ENCODE measurements at regions not wholly inside any gene's neighbourhood (a gene's known extent, or its start where the extent isn't known, plus 50 kb on each side); places are given as distances from the start of the nearest gene placed in this dataset.

DNA sequence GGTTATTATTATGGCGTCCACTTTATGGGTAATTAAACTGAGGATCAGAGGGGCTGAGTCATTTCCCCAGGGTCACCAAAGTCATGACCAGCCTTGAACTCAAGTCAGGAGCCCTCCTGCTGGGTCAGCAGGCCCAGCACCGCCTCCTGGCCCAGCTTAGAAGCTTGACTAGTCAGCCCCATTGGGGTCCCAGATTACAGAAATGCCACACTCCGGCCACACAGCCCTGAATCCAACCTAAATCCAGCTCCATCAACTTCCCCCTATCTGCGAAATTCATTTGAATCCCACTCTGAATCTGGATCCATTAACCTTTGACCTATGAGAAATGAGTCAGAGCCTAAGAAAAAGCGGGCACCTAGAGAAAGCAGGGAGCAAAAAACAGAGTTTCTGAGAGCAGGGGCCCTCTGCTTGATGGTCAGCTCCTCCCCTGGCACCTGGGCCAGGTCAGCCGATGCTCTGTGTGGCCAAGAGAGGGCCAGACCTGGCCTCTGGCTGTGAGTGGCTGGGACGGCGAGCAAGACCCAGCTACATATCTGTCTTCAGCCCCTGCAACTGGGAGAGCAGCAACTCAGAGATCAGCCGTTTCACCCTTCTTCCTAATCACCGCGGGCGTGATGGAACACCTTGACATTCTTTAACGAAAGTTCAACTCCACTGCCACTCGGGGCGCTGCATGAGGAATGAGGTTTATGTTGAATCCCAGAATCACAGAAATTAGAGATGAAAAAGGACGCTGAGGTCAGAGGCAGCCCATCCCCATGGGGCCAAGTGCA lies 196.1 kb downstream of the TRIM29 start:
- Histone ChIP-seq H4K8ac (replicated peaks; ENCODE audit: insufficient read length, low read depth, low read length) (no peak overlapping the region), H2AK5ac (ENCODE audit: insufficient read length, low read length) (no peak overlapping the region), H3K23ac (ENCODE audit: insufficient read length, low read depth, low read length) (no peak overlapping the region), H3K27me3 (ENCODE audit: insufficient read depth, low read length) (no peaks in the 10 kb centered on the region), H3K14ac (ENCODE audit: insufficient read depth, low read length) (no peak overlapping the region), H3K4me1 (ENCODE audit: insufficient read depth, low read length) (peaks cover 6% of the 10 kb centered on the region; the same call in 1 of the 2 replicates), H3K9me3 (ENCODE audit: control insufficient read depth, low read depth, low read length) (no peaks in the 10 kb centered on the region), H3T11ph (ENCODE audit: low read length) (no peak overlapping the region), H3K23me2 (ENCODE audit: insufficient read length, low read depth, low read length, poor library complexity, severe bottlenecking) (no peaks in the 10 kb centered on the region), H4K20me1 (ENCODE audit: control insufficient read depth, insufficient read depth, insufficient read length) (no peaks in the 10 kb centered on the region), H2BK15ac (ENCODE audit: low read depth, low read length) (no peak overlapping the region), H4K91ac (ENCODE audit: insufficient read length, low read depth, low read length) (no peak overlapping the region), H2AFZ (ENCODE audit: low read length) (no peak overlapping the region), H3K79me1 (ENCODE audit: insufficient read depth, low read depth, low read length, poor library complexity, severe bottlenecking) (no peaks in the 10 kb centered on the region), H3K79me2 (ENCODE audit: insufficient read depth, low read length) (no peaks in the 10 kb centered on the region), H3K56ac (ENCODE audit: insufficient read length, low read depth, low read length) (no peak overlapping the region), H2BK20ac (ENCODE audit: low read depth, low read length, poor library complexity, severe bottlenecking) (no peak overlapping the region), H3K27ac (ENCODE audit: insufficient read length, low read depth, low read length) (no peak overlapping the region), H3K9ac (ENCODE audit: extremely low read depth, insufficient read length, low read length) (no peak overlapping the region), H3K18ac (ENCODE audit: insufficient read length, low read depth, low read length) (no peak overlapping the region), H2BK5ac (ENCODE audit: insufficient read length, low read length) (no peak overlapping the region), H2BK12ac (ENCODE audit: insufficient read length, low read depth, low read length) (no peak overlapping the region), H3K4ac (ENCODE audit: low read depth, low read length) (no peak overlapping the region), H3K4me2 (ENCODE audit: insufficient read depth, insufficient read length, low read length) (no peak overlapping the region), H4K5ac (ENCODE audit: insufficient read length, low read depth, low read length) (no peak overlapping the region), H2BK120ac (ENCODE audit: low read depth, low read length, poor library complexity, severe bottlenecking) (no peak overlapping the region)
- H3K9me3 Mint-ChIP-seq: no peaks in the 10 kb centered on the region
- no peaks in the 10 kb centered on the region for H3K36me3 Mint-ChIP-seq (ENCODE audit: insufficient read depth in 1 of 3, low read depth in 3 of 3)
- no peak overlapping the region for H3K4me3 Mint-ChIP-seq
- DNase-seq: peak; percentile 53
- no CpG with 5 or more reads among the region's 16 CpGs for WGBS (ENCODE audit: extremely low coverage, insufficient read length, low lambda C conversion rate)
- peaks cover 24% of the 10 kb centered on the region for H3K27me3 Mint-ChIP-seq (ENCODE audit: low read depth)
- peaks cover 24 to 35% of the 10 kb centered on the region in 2 experiments for H3K4me1 Mint-ChIP-seq
- TF ChIP-seq, protein P1, sequence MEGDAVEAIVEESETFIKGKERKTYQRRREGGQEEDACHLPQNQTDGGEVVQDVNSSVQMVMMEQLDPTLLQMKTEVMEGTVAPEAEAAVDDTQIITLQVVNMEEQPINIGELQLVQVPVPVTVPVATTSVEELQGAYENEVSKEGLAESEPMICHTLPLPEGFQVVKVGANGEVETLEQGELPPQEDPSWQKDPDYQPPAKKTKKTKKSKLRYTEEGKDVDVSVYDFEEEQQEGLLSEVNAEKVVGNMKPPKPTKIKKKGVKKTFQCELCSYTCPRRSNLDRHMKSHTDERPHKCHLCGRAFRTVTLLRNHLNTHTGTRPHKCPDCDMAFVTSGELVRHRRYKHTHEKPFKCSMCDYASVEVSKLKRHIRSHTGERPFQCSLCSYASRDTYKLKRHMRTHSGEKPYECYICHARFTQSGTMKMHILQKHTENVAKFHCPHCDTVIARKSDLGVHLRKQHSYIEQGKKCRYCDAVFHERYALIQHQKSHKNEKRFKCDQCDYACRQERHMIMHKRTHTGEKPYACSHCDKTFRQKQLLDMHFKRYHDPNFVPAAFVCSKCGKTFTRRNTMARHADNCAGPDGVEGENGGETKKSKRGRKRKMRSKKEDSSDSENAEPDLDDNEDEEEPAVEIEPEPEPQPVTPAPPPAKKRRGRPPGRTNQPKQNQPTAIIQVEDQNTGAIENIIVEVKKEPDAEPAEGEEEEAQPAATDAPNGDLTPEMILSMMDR (conservative IDR thresholded peaks at IDR 0.05): peak; percentile 55; the same call in 2 of the 3 replicates
- H3K27ac Mint-ChIP-seq: no peak overlapping the region
